HG03354 (cell line): ENCODE measurements at regions not wholly inside any gene's neighbourhood (a gene's known extent, or its start where the extent isn't known, plus 50 kb on each side); places are given as distances from the start of the nearest gene placed in this dataset.

Source experiments
- ATAC-seq: cut with Tn5 transposase; IDR thresholded peaks from one replicate; pipeline ENCODE4 v1.9.1; 2021; ENCODE audit warnings: mild to moderate bottlenecking; ENCODE audit not compliant: unreplicated experiment, poor library complexity, severe bottlenecking

- ATAC-seq = no peak
These were observed 1224.2 kb downstream of the SLITRK5 start for GRCh38 chr13:88895261-88895941.

GRCh38 chr13:88896466-88896865 lies 1225.3 kb downstream of the SLITRK5 start:
- ATAC-seq = no peak

GRCh38 chr13:88908961-88909441 lies 1237.8 kb downstream of the SLITRK5 start:
- ATAC-seq = peak; percentile 67

GRCh38 chr13:88919970-88920628 lies 1248.9 kb downstream of the SLITRK5 start:
- peak; percentile 97 for ATAC-seq

GRCh38 chr13:88925954-88926353 lies 1254.8 kb downstream of the SLITRK5 start:
- no peak for ATAC-seq

- ATAC-seq = no peak
These were observed 1255.8 kb downstream of the SLITRK5 start for GRCh38 chr13:88926890-88927502.

- ATAC-seq = no peak
These were observed 1261.8 kb downstream of the SLITRK5 start for GRCh38 chr13:88932950-88933349.

- ATAC-seq = no peak
These were observed 1266.2 kb downstream of the SLITRK5 start for GRCh38 chr13:88937384-88937783.

GRCh38 chr13:88945793-88946192 lies 1274.6 kb downstream of the SLITRK5 start:
- ATAC-seq = no peak

- ATAC-seq = no peak
These were observed 1277.3 kb downstream of the SLITRK5 start for GRCh38 chr13:88948501-88948900.

- no peak for ATAC-seq
These were observed 1287.7 kb downstream of the SLITRK5 start for GRCh38 chr13:88958821-88959220.

- no peak for ATAC-seq
These were observed 1305.3 kb downstream of the SLITRK5 start for GRCh38 chr13:88976466-88976865.

- ATAC-seq = no peak
These were observed 1307.4 kb downstream of the SLITRK5 start for GRCh38 chr13:88978607-88979006.

GRCh38 chr13:88979465-88980175 lies 1308.4 kb downstream of the SLITRK5 start:
- no peak for ATAC-seq

- no peak for ATAC-seq
These were observed 1332.5 kb downstream of the SLITRK5 start for GRCh38 chr13:89003656-89004055.

GRCh38 chr13:89011615-89012014 lies 1340.4 kb downstream of the SLITRK5 start:
- ATAC-seq = no peak

- no peak for ATAC-seq
These were observed 1356.6 kb downstream of the SLITRK5 start for GRCh38 chr13:89027694-89028306.

GRCh38 chr13:89029062-89029461 lies 1357.9 kb downstream of the SLITRK5 start:
- no peak for ATAC-seq

GRCh38 chr13:89034015-89034414 lies 1362.8 kb downstream of the SLITRK5 start:
- no peak for ATAC-seq

GRCh38 chr13:89052699-89053098 lies 1381.5 kb downstream of the SLITRK5 start:
- no peak for ATAC-seq
